ENCODE measurements at regions not wholly inside any gene's neighbourhood (a gene's known extent, or its start where the extent isn't known, plus 50 kb on each side); places are given as distances from the start of the nearest gene placed in this dataset.

DNA sequence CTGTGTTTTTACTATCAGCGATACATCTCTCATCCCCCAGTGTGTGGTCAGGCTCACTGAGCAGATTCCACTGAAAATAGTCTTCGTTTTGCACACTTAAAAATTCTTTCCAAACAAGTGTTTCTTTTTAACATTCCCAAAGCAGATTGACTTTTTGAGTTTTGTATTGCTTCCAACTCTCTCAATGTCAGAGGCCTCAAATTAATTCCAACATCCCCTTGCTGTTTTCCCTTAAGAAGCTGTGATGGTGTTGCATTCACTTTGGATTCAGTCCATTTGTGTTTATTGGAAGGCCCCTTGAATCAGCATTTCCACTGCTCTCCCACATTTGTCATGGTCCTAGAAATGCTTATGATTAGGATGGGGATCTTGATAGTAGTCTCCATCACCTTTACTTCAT is 228.7 kb downstream of the KCNRG start:
- no peak for TF ChIP-seq EZH2phosphoT487 (IDR thresholded peaks at IDR 0.05; ENCODE audit: insufficient read depth, low read depth)
- TF ChIP-seq EZH2 (IDR thresholded peaks at IDR 0.05; ENCODE audit: insufficient read depth, poor library complexity, severe bottlenecking): no peak

Measured in GM23248 (cell line).